H9 (cell line): ENCODE measurements at regions not wholly inside any gene's neighbourhood (a gene's known extent, or its start where the extent isn't known, plus 50 kb on each side); places are given as distances from the start of the nearest gene placed in this dataset.

Experiments used
- DNase-seq: peaks from one replicate; pipeline ENCODE4 v3.0.0-alpha.2; 2017
- H2AFZ ChIP-seq: one replicate; pipeline ENCODE4 v1.6.1; 2013; ENCODE audit warnings: mild to moderate bottlenecking, low read length, control low read depth, moderate library complexity
- H2AK5ac ChIP-seq: 2 replicates; pipeline ENCODE4 v1.6.1; 2013; ENCODE audit warnings: low read length, control low read depth, mixed read lengths; ENCODE audit not compliant: insufficient read length
- H2BK120ac ChIP-seq: one replicate; pipeline ENCODE4 v1.6.1; 2013; ENCODE audit warnings: low read depth, mild to moderate bottlenecking, low read length, control low read depth, inconsistent platforms; ENCODE audit not compliant: poor library complexity, severe bottlenecking
- H2BK12ac ChIP-seq: 2 replicates; pipeline ENCODE4 v1.6.1; 2013; ENCODE audit warnings: low read length, control low read depth, mixed read lengths, low read depth; ENCODE audit not compliant: insufficient read length
- H2BK15ac ChIP-seq: 2 replicates; pipeline ENCODE4 v1.6.1; 2013; ENCODE audit warnings: low read depth, low read length, control low read depth
- H2BK20ac ChIP-seq: one replicate; pipeline ENCODE4 v1.6.1; 2013; ENCODE audit warnings: low read depth, mild to moderate bottlenecking, low read length, control low read depth, inconsistent platforms; ENCODE audit not compliant: poor library complexity, severe bottlenecking
- H2BK5ac ChIP-seq: 2 replicates; pipeline ENCODE4 v1.6.1; 2013; ENCODE audit warnings: low read length, control low read depth, mixed read lengths; ENCODE audit not compliant: insufficient read length
- H3K14ac ChIP-seq: 2 replicates; pipeline ENCODE4 v1.6.1; 2013; ENCODE audit warnings: low read length, control low read depth; ENCODE audit not compliant: insufficient read depth
- H3K18ac ChIP-seq: 2 replicates; pipeline ENCODE4 v1.6.1; 2013; ENCODE audit warnings: low read depth, mild to moderate bottlenecking, mixed read lengths, low read length, control low read depth; ENCODE audit not compliant: insufficient read length
- H3K23ac ChIP-seq: 2 replicates; pipeline ENCODE4 v1.6.1; 2013; ENCODE audit warnings: low read length, control low read depth, mixed read lengths, low read depth; ENCODE audit not compliant: insufficient read length
- H3K23me2 ChIP-seq: 2 replicates; pipeline ENCODE4 v1.6.1; 2013; ENCODE audit warnings: low read depth, mild to moderate bottlenecking, mixed read lengths, low read length, control low read depth; ENCODE audit not compliant: insufficient read length, poor library complexity, severe bottlenecking
- H3K27ac ChIP-seq: 2 replicates; pipeline ENCODE4 v1.5.1; 2013; ENCODE audit warnings: low read length, control low read depth, mixed read lengths, low read depth; ENCODE audit not compliant: insufficient read length
- H3K27me3 ChIP-seq: 2 replicates; pipeline ENCODE4 v1.6.1; 2013; ENCODE audit warnings: low read length, control low read depth, inconsistent platforms; ENCODE audit not compliant: insufficient read depth
- H3K4ac ChIP-seq: 2 replicates; pipeline ENCODE4 v1.6.1; 2013; ENCODE audit warnings: low read depth, mild to moderate bottlenecking, control low read depth, inconsistent platforms, low read length, moderate library complexity
- H3K4me1 ChIP-seq: 2 replicates; pipeline ENCODE4 v1.6.1; 2013; ENCODE audit warnings: low read length, control low read depth, inconsistent platforms; ENCODE audit not compliant: insufficient read depth
- H3K4me2 ChIP-seq: 2 replicates; pipeline ENCODE4 v1.6.1; 2013; ENCODE audit warnings: low read length, control low read depth, mixed read lengths; ENCODE audit not compliant: insufficient read length, insufficient read depth
- H3K56ac ChIP-seq: 2 replicates; pipeline ENCODE4 v1.6.1; 2013; ENCODE audit warnings: low read depth, mild to moderate bottlenecking, mixed read lengths, low read length, control low read depth; ENCODE audit not compliant: insufficient read length
- H3K79me1 ChIP-seq: 2 replicates; pipeline ENCODE4 v1.6.1; 2013; ENCODE audit warnings: low read depth, mild to moderate bottlenecking, moderate library complexity, low read length, control low read depth, inconsistent platforms; ENCODE audit not compliant: insufficient read depth, poor library complexity, severe bottlenecking
- H3K79me2 ChIP-seq: 2 replicates; pipeline ENCODE4 v1.6.1; 2013; ENCODE audit warnings: low read length, control low read depth, inconsistent platforms; ENCODE audit not compliant: insufficient read depth
- H3K9ac ChIP-seq: 2 replicates; pipeline ENCODE4 v1.6.1; 2013; ENCODE audit warnings: low read length, control low read depth, mixed read lengths; ENCODE audit not compliant: insufficient read length; ENCODE audit errors: extremely low read depth
- H3K9me3 ChIP-seq: one replicate; pipeline ENCODE4 v1.6.1; 2013; ENCODE audit warnings: low read depth, low read length, inconsistent platforms; ENCODE audit not compliant: control insufficient read depth
- H3T11ph ChIP-seq: one replicate; pipeline ENCODE4 v1.6.1; 2013; ENCODE audit warnings: mild to moderate bottlenecking, low read length, control low read depth, inconsistent platforms
- H4K20me1 ChIP-seq: one replicate; pipeline ENCODE4 v1.6.1; 2013; ENCODE audit not compliant: control insufficient read depth, insufficient read length, insufficient read depth
- H4K5ac ChIP-seq: 2 replicates; pipeline ENCODE4 v1.6.1; 2013; ENCODE audit warnings: low read depth, mild to moderate bottlenecking, mixed read lengths, low read length, control low read depth; ENCODE audit not compliant: insufficient read length
- H4K8ac ChIP-seq: replicated peaks from 2 replicates; pipeline ENCODE4 v1.6.1; 2013; ENCODE audit warnings: low read length, control low read depth, mixed read lengths, low read depth; ENCODE audit not compliant: insufficient read length
- H4K91ac ChIP-seq: 2 replicates; pipeline ENCODE4 v1.6.1; 2013; ENCODE audit warnings: low read depth, mild to moderate bottlenecking, moderate library complexity, mixed read lengths, low read length, control low read depth; ENCODE audit not compliant: insufficient read length
- H3K27ac Mint-ChIP-seq, 3 experiments: 2 replicates in 2 of 3; 3 replicates in 1 of 3; pipeline ENCODE4 v1.8.0; 2020 to 2021; ENCODE audit warnings: mixed read lengths in 3 of 3, mild to moderate bottlenecking in 1 of 3, moderate library complexity in 1 of 3
- H3K27me3 Mint-ChIP-seq: 2 replicates; pipeline ENCODE4 v1.8.0; 2021; ENCODE audit warnings: low read depth, mild to moderate bottlenecking, moderate library complexity, mixed read lengths
- H3K36me3 Mint-ChIP-seq, 3 experiments: 2 replicates in 2 of 3; 3 replicates in 1 of 3; pipeline ENCODE4 v1.8.0; 2020 to 2021; ENCODE audit warnings: low read depth in 3 of 3, mixed read lengths in 3 of 3; ENCODE audit not compliant: insufficient read depth in 1 of 3
- H3K4me1 Mint-ChIP-seq, 2 experiments: 2 replicates each; pipeline ENCODE4 v1.8.0; 2020; ENCODE audit warnings: mixed read lengths in 2 of 2
- H3K4me3 Mint-ChIP-seq, 2 experiments: 2 replicates in 1 of 2; 3 replicates in 1 of 2; pipeline ENCODE4 v1.8.0; 2020 to 2021; ENCODE audit warnings: mild to moderate bottlenecking in 2 of 2, mixed read lengths in 2 of 2, moderate library complexity in 1 of 2
- H3K9me3 Mint-ChIP-seq, 2 experiments: 2 replicates in 1 of 2; 3 replicates in 1 of 2; pipeline ENCODE4 v1.8.0; 2020; ENCODE audit warnings: mild to moderate bottlenecking in 2 of 2, mixed read lengths in 2 of 2, moderate library complexity in 1 of 2
- WGBS: extraction: QIAGEN DNeasy Blood & Tissue Kit; methylation state at CpG from one replicate; pipeline ENCODE4 v1.1.7; 2013; ENCODE audit warnings: missing lambda C conversion rate, low lambda C conversion rate, mixed read lengths; ENCODE audit not compliant: insufficient read length; ENCODE audit errors: extremely low coverage; 5-methylcytosine and 5-hydroxymethylcytosine counted together
- TF ChIP-seq, protein P1 (sequence below): fragments of 200-600 bp; sonication (generic); conservative IDR thresholded peaks from 3 replicates; pipeline ENCODE4 v1.8.0; 2021; ENCODE audit warnings: antibody characterized with exemption, mild to moderate bottlenecking

DNA sequence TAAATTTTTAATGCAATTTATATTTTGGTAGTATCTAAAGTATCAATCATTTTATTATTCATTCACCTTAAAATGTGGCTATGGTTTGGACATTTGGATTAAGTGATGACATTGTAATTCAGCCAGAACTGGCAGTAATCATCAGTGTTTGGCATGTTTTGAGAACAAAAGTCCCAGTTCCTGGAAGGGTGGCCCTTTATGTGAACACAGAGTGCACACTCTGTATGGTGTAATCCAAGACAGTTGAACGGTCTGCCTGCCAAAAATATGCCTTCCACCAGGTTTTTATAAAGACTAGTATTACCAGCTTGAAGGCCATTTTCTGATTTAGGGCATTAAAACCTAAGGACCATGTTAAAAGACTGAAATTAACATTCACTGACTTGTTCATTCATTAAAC lies 448.7 kb downstream of the LTN1 start:
- no peak overlapping the region for H2BK120ac ChIP-seq
- Mint-ChIP-seq H3K9me3 (no peaks in the 10 kb centered on the region), H3K4me3 (no peak overlapping the region), H3K27ac (no peak overlapping the region), H3K36me3 (no peaks in the 10 kb centered on the region; a peak in 1 of 7 replicates), H3K27me3 (no peaks in the 10 kb centered on the region), H3K4me1 (peaks cover 0 to 5% of the 10 kb centered on the region in 2 experiments; a peak in 2 of 4 replicates)
- H3K27me3 ChIP-seq = no peaks in the 10 kb centered on the region
- H3K56ac ChIP-seq = no peak overlapping the region
- no peak overlapping the region for H2AFZ ChIP-seq
- H2AK5ac ChIP-seq = no peak overlapping the region
- WGBS = no CpG with 5 or more reads among the region's 1 CpG
- no peak overlapping the region for H3T11ph ChIP-seq
- no peaks in the 10 kb centered on the region for H3K9me3 ChIP-seq
- no peak overlapping the region for H2BK5ac ChIP-seq
- H4K20me1 ChIP-seq = no peaks in the 10 kb centered on the region
- H2BK12ac ChIP-seq = no peak overlapping the region
- no peak for DNase-seq
- no peak overlapping the region for H3K23ac ChIP-seq
- H3K27ac ChIP-seq = no peak overlapping the region
- H3K23me2 ChIP-seq = no peaks in the 10 kb centered on the region
- no peak overlapping the region for H4K8ac ChIP-seq
- no peaks in the 10 kb centered on the region for H3K79me2 ChIP-seq
- H3K18ac ChIP-seq = no peak overlapping the region
- no peak overlapping the region for H4K5ac ChIP-seq
- no peak overlapping the region for H4K91ac ChIP-seq
- H3K4me2 ChIP-seq = no peak overlapping the region
- no peak overlapping the region for H2BK20ac ChIP-seq
- H3K14ac ChIP-seq = no peak overlapping the region
- no peak overlapping the region for H3K9ac ChIP-seq
- H3K4ac ChIP-seq = no peak overlapping the region
- H2BK15ac ChIP-seq = no peak overlapping the region
- TF ChIP-seq, protein P1, sequence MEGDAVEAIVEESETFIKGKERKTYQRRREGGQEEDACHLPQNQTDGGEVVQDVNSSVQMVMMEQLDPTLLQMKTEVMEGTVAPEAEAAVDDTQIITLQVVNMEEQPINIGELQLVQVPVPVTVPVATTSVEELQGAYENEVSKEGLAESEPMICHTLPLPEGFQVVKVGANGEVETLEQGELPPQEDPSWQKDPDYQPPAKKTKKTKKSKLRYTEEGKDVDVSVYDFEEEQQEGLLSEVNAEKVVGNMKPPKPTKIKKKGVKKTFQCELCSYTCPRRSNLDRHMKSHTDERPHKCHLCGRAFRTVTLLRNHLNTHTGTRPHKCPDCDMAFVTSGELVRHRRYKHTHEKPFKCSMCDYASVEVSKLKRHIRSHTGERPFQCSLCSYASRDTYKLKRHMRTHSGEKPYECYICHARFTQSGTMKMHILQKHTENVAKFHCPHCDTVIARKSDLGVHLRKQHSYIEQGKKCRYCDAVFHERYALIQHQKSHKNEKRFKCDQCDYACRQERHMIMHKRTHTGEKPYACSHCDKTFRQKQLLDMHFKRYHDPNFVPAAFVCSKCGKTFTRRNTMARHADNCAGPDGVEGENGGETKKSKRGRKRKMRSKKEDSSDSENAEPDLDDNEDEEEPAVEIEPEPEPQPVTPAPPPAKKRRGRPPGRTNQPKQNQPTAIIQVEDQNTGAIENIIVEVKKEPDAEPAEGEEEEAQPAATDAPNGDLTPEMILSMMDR = no peak
- no peaks in the 10 kb centered on the region for H3K79me1 ChIP-seq
- no peaks in the 10 kb centered on the region for H3K4me1 ChIP-seq
